Gastroesophageal sphincter (tissue), 4 donors: ENCODE measurements at regions not wholly inside any gene's neighbourhood (a gene's known extent, or its start where the extent isn't known, plus 50 kb on each side); places are given as distances from the start of the nearest gene placed in this dataset.

Source experiments
- ATAC-seq: fragments of 150-250 bp; one replicate; pipeline ENCODE4 v1.9.1; 2016; ENCODE audit warnings: mild to moderate bottlenecking, moderate library complexity
- H3K27ac ChIP-seq, 4 donors: fragments of 200-600 bp; sonication (generic) in 3 of 4; 1 replicate in 3 of 4; 2 replicates in 1 of 4; pipeline ENCODE4 v1.5.1; 2016 to 2019
- H3K27me3 ChIP-seq: fragments of 200-600 bp; sonication (generic); one replicate; pipeline ENCODE4 v1.5.1; 2019
- H3K36me3 ChIP-seq, 2 donors: fragments of 200-600 bp; sonication (generic); one replicate each; pipeline ENCODE4 v1.5.1; 2019; ENCODE audit warnings: control low read depth in 1 of 2
- H3K4me1 ChIP-seq, 3 donors: fragments of 200-600 bp; sonication (generic); 1 replicate in 2 of 3; 2 replicates in 1 of 3; pipeline ENCODE4 v1.5.1; 2016 to 2019; ENCODE audit warnings: control low read depth in 2 of 3
- H3K4me3 ChIP-seq, 2 donors: fragments of 200-600 bp; sonication (generic); one replicate each; pipeline ENCODE4 v1.5.1; 2019; ENCODE audit warnings: mild to moderate bottlenecking in 1 of 2, moderate library complexity in 1 of 2
- H3K9me3 ChIP-seq, 3 donors: fragments of 200-600 bp; sonication (generic); one replicate each; pipeline ENCODE4 v1.5.1; 2017 to 2019; ENCODE audit warnings: control low read depth in 2 of 3
- CTCF ChIP-seq, 4 experiments: fragments of 200-600 bp in 2 of 4; fragments of 450-650 bp in 2 of 4; sonication (generic) in 1 of 4; IDR thresholded peaks; one replicate each; pipeline ENCODE4 v1.5.1; 2017 to 2019; ENCODE audit warnings: antibody characterized with exemption in 4 of 4, mild to moderate bottlenecking in 2 of 4, moderate library complexity in 2 of 4
- EP300 ChIP-seq: sonication (generic); formaldehyde crosslinking; IDR thresholded peaks from one replicate; pipeline ENCODE4 v1.6.1; 2017; ENCODE audit warnings: antibody characterized with exemption, mild to moderate bottlenecking
- POLR2A ChIP-seq, 2 donors: fragments of 450-650 bp; IDR thresholded peaks; one replicate each; pipeline ENCODE4 v1.6.1; 2017; ENCODE audit warnings: antibody characterized with exemption in 2 of 2, mild to moderate bottlenecking in 2 of 2, moderate library complexity in 1 of 2
- POLR2AphosphoS5 ChIP-seq: sonication (generic); formaldehyde crosslinking; IDR thresholded peaks from one replicate; pipeline ENCODE4 v1.6.1; 2017; ENCODE audit warnings: antibody characterized with exemption
- WGBS, 2 donors: methylation state at CpG; one replicate each; pipeline ENCODE4 v1.1.5; 2018; ENCODE audit warnings: low coverage in 1 of 2; 5-methylcytosine and 5-hydroxymethylcytosine counted together

- Histone ChIP-seq H3K4me1 (no peaks in the 10 kb centered on the region), H3K27ac (no peak overlapping the region), H3K4me3 (no peak overlapping the region), H3K27me3 (peaks cover 43% of the 10 kb centered on the region), H3K36me3 (no peaks in the 10 kb centered on the region), H3K9me3 (no peaks in the 10 kb centered on the region)
- TF ChIP-seq POLR2AphosphoS5 (no peak), CTCF (IDR thresholded peaks at IDR 0.05) (no peak), EP300 (no peak), POLR2A (IDR thresholded peaks at IDR 0.05) (no peak)
- ATAC-seq: no peak
- 14% methylated on average over 7 of the region's 24 CpGs; no CpG with 5 or more reads in 1 of the 2 donors for WGBS, 2 donors
Measured at GRCh38 chr18:47526147-47526546, 274.7 kb upstream of the SKOR2 start.

- ATAC-seq: no peak
- no peaks in the 10 kb centered on the region for H3K4me1 ChIP-seq
- 86% methylated on average over 2 of the region's 2 CpGs; no CpG with 5 or more reads in 1 of the 2 donors for WGBS, 2 donors
- H3K36me3 ChIP-seq: no peaks in the 10 kb centered on the region
- H3K27ac ChIP-seq: no peak overlapping the region
- H3K4me3 ChIP-seq: no peak overlapping the region
- peaks cover 13% of the 10 kb centered on the region for H3K27me3 ChIP-seq
- TF ChIP-seq EP300 (no peak), POLR2A (IDR thresholded peaks at IDR 0.05) (no peak), POLR2AphosphoS5 (no peak), CTCF (IDR thresholded peaks at IDR 0.05) (no peak)
- no peaks in the 10 kb centered on the region for H3K9me3 ChIP-seq
Measured at GRCh38 chr18:47522359-47522758, 270.9 kb upstream of the SKOR2 start.

GRCh38 chr18:47520263-47520662, 268.8 kb upstream of the SKOR2 start:
- ATAC-seq: no peak
- Histone ChIP-seq H3K4me1 (no peaks in the 10 kb centered on the region), H3K4me3 (no peak overlapping the region), H3K27me3 (no peaks in the 10 kb centered on the region), H3K27ac (no peak overlapping the region), H3K9me3 (no peaks in the 10 kb centered on the region), H3K36me3 (no peaks in the 10 kb centered on the region)
- no peak for TF ChIP-seq EP300
- no peak for TF ChIP-seq CTCF (IDR thresholded peaks at IDR 0.05)
- TF ChIP-seq POLR2AphosphoS5: no peak
- no peak for TF ChIP-seq POLR2A (IDR thresholded peaks at IDR 0.05)
- 82 to 88% methylated on average over 4 to 5 of the region's 9 CpGs for WGBS, 2 donors

- ATAC-seq: no peak
- TF ChIP-seq POLR2A (IDR thresholded peaks at IDR 0.05) (no peak), POLR2AphosphoS5 (no peak), CTCF (IDR thresholded peaks at IDR 0.05) (no peak), EP300 (no peak)
- no peaks in the 10 kb centered on the region for H3K27me3 ChIP-seq
- H3K4me3 ChIP-seq: no peak overlapping the region
- no peaks in the 10 kb centered on the region for H3K4me1 ChIP-seq
- no peak overlapping the region for H3K27ac ChIP-seq
- no peaks in the 10 kb centered on the region for H3K36me3 ChIP-seq
- H3K9me3 ChIP-seq: no peaks in the 10 kb centered on the region
Measured at GRCh38 chr18:47519706-47520105, 268.2 kb upstream of the SKOR2 start.

- Histone ChIP-seq H3K36me3 (no peaks in the 10 kb centered on the region), H3K9me3 (no peaks in the 10 kb centered on the region), H3K4me3 (no peak overlapping the region), H3K4me1 (no peaks in the 10 kb centered on the region), H3K27ac (no peak overlapping the region), H3K27me3 (no peaks in the 10 kb centered on the region)
- TF ChIP-seq EP300: no peak
- TF ChIP-seq POLR2AphosphoS5: no peak
- TF ChIP-seq POLR2A (IDR thresholded peaks at IDR 0.05): no peak
- no peak for TF ChIP-seq CTCF (IDR thresholded peaks at IDR 0.05)
- WGBS, 2 donors: 69 to 74% methylated on average over 4 to 5 of the region's 5 CpGs
- no peak for ATAC-seq
Measured at GRCh38 chr18:47519277-47519676, 267.8 kb upstream of the SKOR2 start.
